PC-3 (cell line): ENCODE measurements at regions not wholly inside any gene's neighbourhood (a gene's known extent, or its start where the extent isn't known, plus 50 kb on each side); places are given as distances from the start of the nearest gene placed in this dataset.

Experiments used
- EZH2 ChIP-seq: fragments of 300-600 bp; sonication (generic); IDR thresholded peaks from one replicate; pipeline ENCODE4 v1.6.1; 2017; ENCODE audit warnings: antibody characterized with exemption, mild to moderate bottlenecking, low read length; ENCODE audit not compliant: unreplicated experiment
- EZH2phosphoT487 ChIP-seq: fragments of 300-600 bp; sonication (generic); IDR thresholded peaks from 2 replicates; pipeline ENCODE4 v1.6.1; 2018; ENCODE audit warnings: mild to moderate bottlenecking, antibody characterized with exemption, low read length, borderline replicate concordance
- TF ChIP-seq, protein P1 (sequence below): fragments of 300-600 bp; sonication (generic); conservative IDR thresholded peaks from 2 replicates; pipeline ENCODE4 v1.5.1; 2017; ENCODE audit warnings: antibody characterized with exemption, low read depth, mild to moderate bottlenecking, low read length

GRCh38 chr2:8590938-8591337 is 90.9 kb upstream of the ID2 start:
- TF ChIP-seq, protein P1, sequence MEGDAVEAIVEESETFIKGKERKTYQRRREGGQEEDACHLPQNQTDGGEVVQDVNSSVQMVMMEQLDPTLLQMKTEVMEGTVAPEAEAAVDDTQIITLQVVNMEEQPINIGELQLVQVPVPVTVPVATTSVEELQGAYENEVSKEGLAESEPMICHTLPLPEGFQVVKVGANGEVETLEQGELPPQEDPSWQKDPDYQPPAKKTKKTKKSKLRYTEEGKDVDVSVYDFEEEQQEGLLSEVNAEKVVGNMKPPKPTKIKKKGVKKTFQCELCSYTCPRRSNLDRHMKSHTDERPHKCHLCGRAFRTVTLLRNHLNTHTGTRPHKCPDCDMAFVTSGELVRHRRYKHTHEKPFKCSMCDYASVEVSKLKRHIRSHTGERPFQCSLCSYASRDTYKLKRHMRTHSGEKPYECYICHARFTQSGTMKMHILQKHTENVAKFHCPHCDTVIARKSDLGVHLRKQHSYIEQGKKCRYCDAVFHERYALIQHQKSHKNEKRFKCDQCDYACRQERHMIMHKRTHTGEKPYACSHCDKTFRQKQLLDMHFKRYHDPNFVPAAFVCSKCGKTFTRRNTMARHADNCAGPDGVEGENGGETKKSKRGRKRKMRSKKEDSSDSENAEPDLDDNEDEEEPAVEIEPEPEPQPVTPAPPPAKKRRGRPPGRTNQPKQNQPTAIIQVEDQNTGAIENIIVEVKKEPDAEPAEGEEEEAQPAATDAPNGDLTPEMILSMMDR = no peak
- TF ChIP-seq EZH2 (no peak), EZH2phosphoT487 (no peak)
